ENCODE measurements at regions not wholly inside any gene's neighbourhood (a gene's known extent, or its start where the extent isn't known, plus 50 kb on each side); places are given as distances from the start of the nearest gene placed in this dataset.

DNA sequence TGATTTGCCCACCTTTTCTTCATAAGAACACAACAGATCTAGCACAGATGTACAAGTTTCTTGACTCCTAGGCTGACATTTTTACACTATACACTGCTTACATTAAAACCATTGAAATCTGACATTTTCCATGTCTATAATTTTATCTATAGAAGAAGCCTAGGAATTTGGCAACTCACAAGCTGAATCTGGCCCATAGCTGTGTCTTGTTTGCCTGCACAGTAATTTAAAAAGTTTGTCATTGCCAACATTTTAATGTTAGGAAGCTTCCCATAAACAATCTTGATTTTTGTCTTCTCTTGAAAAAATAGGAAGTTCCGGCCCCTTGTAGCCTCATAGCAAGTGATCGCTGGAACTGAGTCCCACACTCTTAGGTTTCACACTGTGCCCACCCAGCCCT lies 394.6 kb upstream of the AZI2 start:
- no peak for DNase-seq

DNA sequence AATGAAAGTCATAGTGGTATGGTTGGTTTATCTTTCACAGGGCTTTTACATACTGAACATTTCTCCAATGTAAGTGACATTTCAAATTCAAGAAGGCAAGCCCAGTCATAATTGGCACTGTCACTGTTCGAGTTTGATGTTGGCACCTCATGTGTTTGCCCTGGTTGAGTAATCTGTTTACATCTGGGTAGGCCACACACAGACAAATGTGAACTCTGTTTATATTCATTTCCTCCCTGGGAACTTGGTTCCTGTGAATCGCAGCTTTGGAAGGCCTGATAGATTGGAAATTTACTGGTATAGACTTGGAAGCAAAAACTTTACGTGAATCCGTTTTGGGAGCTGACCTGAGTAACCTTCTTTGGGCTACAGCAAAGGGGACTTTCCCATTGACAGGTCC lies 395.2 kb upstream of the AZI2 start:
- no peak for DNase-seq

DNA sequence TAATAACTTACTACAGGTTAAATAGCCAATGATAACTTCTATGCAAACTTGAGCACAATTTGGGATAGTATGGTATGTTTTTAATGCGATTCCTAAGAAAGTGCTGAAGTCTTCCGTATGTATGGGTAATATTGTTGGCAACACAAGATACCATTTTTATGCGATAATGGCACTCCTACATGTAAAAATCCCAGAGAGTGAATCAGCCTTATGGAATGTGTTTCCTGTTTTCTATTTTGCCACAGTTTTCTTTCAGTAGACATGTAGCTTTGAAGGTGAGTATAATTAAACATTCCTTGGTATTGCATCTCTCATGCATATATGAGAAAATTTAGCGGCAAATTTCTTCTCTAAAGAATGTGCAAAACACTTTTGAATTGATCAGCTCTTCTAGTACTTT lies 396.8 kb upstream of the AZI2 start:
- DNase-seq: no peak

DNA sequence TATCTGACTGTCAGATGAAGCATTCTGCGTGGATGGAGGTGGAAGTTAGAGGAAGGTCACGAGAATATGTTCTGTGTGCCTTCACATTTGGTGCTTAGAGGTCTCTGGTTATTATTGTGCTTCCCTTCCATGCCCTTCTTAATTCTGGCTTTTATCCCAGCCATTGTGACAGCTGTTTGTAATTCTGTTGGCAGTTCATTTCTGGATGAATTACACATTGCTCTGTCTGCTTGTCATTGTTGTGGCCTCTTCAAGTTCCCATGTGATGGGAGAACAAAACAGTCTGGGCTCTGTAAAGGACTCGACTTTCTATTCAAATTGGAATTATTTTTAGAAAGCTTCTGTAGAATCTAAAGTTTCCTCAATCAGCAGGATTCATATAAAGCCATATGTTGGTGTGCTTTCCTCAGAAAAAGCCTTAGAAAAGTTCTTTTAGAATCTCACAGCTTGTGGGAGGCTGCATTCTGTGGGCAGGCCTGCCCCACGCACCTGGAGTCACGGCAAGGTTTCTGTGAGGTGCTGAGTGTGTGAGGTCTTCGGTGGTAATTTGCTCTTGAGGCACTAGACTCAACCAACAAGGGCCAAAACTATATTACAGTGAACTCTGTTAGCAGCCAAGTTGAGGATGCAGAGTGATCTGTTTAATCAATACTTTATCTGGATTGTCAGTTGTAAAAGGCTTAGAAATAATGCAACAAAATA lies 397.4 kb upstream of the AZI2 start:
- no peak for DNase-seq

DNA sequence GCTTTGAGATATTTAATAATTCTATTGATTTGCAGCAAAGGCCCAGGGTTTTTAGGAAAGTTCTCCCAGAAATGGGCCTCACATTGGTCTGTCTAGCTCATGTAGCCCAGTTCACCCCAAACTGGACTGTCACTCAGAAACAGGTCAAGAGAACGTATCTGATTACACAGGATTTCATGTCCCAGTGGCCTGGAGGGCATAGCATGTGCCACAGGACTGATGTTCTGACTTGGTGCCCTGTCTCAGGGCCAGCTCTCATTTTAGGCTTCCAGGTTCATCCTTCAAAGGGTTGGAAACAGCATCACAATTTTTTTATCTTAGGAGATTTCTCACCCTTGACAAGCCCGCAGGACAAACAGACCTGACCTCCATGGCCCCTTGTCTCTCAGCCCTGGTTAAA lies 398.4 kb upstream of the AZI2 start:
- no peak for DNase-seq

DNA sequence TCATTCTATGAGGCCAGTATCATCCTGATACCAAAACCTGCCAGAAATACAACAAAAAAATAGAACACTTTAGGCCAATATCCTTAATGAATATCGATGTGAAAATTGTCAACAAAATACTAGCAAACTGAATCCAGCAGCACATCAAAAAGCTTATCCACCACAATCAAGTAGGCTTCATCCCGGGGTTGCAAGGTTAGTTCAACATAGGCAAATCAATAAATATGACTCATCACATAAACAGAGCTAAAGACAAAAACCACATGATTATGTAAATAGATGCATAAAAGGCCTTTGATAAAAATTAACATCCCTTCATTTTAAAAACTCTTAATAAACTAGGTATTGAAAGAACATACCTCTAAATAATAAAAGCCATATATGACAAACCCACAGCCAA lies 403.2 kb upstream of the AZI2 start:
- no peak for DNase-seq

DNA sequence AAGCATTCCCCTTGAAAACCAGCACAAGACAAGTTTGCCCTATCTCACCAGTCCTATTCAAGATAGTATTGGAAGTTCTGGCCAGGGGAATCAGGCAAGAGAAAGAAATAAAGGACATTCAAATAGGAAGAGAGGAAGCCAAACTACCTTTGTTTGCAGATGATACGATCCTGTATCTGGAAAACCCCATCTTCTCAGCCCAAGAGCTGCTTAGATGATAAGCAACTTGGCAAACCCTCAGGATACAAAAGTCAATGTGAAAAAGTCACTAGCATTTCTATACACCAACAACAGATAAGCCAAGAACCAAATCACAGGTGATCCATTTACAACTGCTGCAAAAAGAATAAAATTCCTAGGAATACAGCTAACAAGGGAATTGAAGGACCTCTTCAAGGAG lies 403.7 kb upstream of the AZI2 start:
- DNase-seq: no peak

DNA sequence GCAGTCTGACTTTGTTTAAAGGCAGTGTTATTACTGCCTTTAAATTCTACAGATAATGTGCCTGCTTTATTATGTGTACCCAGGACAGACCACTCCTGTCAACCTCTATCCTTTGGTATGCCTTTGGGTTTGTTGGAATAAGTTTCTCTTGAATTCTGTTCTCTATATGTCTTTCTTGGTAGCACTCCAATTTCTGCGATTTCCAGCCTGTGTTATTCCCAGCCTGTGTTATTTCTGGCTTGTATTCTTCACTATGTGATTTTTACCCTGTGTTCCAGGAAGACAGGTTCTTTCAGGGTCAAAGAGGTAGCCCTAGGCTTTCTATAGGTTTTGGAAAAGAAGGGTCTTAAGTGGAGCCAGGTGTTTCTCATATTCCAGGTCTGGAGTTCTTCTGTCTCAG lies 407.4 kb upstream of the AZI2 start:
- DNase-seq: no peak

DNA sequence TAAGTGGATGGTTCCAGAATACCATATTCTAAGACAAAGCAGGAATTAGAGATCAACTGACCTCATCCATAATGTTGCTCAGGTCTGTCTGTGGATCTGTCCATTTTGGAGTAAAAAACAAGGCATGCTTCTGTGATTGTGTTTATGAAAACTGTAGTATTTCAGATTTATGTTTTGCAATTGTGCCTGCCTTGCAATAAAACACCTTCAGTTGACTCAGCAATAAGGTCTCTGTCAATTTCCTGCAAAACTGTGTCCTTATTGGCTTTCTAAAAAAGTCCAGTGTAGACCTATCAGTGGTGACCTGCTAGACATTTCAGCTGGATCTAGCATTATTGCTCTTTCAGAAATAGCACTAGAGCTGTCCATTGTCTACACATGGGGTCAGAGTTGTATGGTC lies 409.5 kb upstream of the AZI2 start:
- DNase-seq: no peak

DNA sequence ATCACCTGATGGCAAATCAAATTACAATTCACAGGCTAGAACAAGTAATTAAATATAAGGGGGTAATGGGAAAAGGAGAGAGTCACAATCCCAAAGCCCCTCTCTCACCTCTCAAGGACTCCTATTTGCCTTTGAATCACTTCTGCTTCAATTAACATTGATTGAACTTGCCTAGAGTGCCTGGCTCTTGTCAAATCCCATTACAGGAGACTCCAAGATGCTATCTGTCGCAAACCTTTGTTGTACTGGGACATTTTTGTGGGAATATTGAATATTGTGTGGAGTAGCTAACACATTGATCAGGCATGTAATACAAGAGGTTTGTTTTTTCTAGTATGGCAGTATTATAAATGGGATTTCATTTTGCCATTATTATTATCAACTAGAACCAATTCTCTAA lies 412.8 kb upstream of the AZI2 start:
- no peak for DNase-seq

DNA sequence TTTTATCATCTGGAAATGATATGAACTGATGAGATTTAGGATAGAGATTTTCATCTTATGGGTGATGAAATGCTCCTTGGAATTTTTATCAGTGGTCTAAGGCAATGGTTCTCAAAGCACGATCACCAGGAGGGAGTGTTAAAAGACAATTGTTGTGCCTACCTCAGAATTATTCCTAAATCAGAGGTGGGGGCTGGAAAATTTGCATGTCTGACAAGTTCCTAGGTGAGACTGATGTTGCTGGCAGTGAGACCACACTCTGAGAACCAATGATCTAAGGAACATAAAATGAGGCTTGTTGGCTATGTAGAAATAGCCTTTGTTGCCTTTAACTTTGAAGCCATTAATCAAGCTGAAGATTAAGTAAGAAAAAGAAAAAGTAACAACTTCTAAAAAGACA lies 416.6 kb upstream of the AZI2 start:
- no peak for DNase-seq

DNA sequence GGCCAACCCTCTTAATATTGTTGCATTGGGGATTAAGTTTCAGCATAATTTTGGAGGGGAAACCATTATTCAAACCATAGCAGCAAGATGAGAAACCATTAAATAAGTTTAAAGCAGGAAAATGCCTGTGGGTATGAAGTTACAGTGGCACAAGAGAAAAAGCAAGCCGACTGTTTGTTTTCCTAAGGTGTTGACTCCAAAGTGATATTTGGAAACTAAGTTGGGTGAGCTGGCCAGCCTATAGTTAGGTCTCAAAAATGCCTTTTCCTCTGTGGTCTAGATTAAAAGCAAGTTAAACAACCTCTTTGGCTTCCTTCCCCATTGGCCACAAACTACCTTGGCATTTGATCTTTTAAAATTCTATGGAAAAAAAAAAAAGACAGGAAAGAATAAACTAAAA lies 419.8 kb upstream of the AZI2 start:
- no peak for DNase-seq

DNA sequence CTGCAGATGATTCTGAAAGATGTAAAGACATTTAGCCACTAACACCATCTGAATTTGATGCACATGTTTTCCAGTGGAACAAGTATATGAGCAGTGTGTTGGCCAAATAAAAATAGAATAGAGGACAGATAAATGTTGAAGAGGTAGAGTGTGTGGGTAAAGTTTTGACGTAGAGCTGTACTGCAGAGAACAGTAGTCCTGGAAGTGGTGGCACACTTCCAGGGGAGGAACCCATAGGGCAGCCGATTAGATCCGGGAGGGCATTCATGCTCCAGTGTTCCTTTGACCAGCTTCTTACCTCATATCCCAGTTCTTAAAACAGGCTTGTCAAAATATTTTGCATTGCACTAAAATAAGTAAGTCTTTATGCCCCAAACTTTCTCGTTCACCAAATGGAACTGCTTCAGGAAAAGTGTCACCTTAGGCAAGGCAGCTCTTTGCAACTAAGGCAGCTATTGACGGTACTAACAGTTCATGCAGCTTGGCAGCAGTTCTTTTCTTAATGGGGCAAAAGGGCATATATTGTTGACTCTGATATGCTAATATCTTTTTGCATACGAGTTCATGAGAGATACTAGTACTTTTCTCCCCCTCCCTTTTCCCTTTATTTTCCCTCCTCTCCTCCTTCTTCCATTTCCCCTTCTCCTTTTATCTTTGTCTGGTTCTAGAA lies 429.3 kb upstream of the AZI2 start:
- no peak for DNase-seq

DNA sequence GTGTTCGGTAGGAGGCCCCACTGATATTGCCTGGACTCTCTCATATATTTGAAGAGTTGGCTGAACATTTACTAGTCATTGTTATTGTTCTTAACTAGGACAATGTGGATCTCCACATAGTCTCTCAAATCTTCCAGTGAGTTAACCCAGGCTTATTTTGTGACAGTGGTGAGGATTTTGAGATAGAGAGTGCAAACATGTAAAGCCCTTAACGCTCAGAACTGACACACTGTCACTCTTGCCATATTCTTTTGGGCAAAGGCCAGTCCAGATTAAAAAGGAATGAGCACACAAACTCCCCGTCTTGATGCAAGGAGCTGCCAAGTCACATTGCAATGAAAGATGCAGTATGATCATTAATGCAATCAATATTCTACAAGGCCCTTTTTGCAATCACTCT lies 431.9 kb upstream of the AZI2 start:
- DNase-seq: no peak

DNA sequence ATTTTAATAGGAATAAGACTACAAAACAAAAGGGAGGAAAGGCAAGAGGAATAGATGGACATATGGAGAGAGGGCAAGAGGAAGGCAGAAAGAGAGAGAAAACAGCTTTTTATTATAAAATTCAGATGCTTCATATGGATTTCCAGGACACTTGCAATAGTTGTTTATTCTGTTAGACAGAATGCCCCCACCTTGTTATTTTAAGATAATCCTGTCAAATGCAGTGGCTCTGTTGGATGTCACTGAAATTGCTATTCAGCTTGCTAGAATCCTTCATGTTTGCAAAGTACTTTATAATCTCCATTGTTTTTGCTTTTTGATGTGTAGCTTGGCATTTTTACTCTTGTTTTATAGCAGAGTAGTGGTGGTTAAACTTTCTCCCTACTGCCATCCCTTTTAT lies 432.4 kb upstream of the AZI2 start:
- DNase-seq: no peak

DNA sequence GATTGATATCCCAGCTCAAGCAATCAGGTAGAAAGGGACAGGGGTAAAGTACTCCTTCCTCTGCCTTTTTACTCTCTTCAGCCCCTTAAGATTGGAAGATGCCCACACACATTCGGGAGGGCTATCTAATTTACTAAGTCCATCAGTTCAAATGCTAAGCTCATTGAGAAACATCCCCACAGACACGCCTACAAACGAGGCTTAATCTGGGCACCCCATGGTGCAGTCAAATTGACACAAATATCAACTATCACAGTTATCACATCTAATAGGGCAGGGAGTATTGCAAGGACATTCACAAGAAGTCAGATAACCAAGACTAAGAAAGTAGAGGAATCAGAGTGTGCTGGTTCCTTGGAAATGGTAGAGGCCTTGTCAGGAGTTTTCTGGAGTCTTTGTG lies 437.8 kb upstream of the AZI2 start:
- no peak for DNase-seq

DNA sequence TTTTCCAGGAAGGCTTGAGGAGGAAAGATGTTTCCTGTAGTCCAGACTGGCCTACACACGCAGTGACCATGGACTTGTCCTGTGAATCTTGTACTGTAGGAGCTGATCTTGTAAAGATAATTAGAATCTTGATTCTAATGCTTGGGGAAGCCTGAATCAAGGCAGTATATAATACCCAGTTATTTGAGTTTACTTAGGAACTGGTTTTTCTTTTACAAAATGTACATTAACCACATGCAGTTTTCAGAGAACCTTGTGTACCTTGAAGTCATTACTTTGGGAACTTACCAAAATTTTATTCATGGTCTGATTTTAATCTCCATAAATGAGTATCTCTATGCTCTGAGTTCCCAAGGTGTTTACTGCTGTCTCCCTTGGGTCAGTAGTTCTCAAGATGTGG lies 439.9 kb upstream of the AZI2 start:
- DNase-seq: no peak

DNA sequence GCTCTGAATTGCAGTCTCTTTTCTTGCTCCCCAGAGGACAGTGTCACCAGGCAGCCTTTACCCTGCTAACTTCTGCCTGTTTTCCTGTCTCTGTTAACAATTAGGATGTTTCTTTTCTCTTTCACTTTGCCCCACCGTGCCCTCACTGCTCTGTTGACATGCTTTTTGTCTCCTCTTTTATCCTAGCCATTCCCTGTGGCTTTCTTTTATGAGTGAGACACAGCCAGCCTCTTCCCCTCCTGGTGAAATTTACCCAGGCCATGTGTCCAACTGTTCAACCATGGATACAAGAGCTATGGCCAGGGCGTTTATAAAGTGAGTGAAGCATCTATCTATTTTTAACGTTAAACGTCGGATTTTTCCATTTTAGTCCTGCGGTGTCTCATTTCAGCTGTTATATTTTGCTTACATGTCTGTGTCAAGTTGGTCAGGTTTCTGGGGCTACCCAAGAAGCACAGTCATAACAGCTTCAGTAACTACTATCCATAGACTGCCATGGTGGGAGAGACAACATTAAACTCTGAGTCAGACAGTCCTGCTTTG lies 443.2 kb upstream of the AZI2 start:
- DNase-seq: no peak

DNA sequence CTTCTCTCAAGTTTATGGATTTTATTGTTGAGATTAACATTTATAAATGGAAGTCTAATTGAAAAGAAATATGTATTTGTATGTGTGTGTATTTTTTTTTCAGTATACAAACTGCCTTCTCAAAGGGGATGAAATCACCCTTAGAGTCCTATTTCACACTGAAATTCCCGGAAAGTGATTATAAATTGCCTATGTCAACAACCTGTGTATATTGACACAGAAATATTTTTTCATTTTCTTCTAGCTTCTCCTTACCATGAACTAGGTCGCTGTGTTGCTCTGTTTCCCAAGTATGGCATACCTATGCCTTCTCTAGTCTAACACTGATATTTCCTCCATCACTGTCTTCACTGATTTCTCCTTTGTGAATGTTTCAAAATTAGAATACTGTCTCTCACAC lies 444.0 kb upstream of the AZI2 start:
- no peak for DNase-seq

DNA sequence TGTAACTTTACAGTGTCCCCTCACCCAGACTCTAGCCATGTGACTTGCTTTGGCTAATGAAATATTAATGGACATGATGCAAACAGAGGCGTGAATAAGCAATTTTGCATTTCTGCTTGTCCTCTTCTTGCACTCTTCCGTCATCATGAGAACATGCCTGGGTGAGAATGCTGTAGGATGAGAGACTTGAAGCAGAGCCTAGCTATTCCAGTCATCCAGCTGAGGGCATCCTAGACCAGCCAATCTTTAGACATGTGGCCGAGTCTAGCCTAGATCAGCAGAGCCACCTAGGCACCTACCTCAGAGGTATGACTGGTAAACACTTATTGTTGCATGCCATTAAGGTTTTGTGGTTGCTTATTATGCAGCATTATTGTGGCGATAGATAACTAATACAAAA lies 450.5 kb upstream of the AZI2 start:
- DNase-seq: no peak

DNA sequence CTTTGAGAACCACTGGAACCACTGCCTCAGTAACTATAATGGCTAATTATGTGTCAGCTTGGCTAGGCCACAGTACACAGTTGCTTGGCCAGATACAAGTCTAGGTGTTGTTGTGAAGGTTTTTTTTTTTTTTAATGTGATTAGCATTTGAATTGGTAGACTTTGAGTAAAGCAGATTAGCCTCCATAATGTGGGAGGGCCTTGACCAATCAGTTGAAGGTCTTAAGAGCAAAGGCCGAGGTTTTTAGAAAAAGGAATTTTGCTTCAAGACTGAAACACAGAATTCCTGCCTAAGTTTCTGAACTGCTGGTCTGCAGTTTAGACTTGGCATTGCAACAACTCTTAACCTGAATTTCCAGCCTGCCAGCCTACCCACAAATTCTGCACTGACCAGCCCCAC lies 451.6 kb upstream of the AZI2 start:
- no peak for DNase-seq

DNA sequence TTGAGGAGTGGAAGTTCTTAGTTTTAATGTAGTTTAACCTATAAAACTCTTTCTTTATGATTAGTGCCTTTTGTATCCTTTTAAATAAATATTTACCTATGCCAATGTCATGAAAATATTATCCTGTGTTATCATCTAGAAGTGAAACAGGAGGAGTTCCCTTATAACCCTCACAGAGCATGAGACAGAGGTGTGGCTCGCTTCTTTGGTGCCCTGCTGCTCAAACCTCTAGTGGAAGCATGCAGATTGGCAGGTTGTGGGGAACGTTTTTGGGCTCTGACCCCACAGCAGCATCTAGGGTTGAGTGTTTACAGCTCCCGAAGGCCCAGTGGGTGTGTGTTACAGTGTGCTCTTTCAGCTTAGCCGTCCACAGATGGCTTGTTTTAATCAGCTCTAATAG lies 459.4 kb upstream of the AZI2 start:
- DNase-seq: no peak

DNA sequence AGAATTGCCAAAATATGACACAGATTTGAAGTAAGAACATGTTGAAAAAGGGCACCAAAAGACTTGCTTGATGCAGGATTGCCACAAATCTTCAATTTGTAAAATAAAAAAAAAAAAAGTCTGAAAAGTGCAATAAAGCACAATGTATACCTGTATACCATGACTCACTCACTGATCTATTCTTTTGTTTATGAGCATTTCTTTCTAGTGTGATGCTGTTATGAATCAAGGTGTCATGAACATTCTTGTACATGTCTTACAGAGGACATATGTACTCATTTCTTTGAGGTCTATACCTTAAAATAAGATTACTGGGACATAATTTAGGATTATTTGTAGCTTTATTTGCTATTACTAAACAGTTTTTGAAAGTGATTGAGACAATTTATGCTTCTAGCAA lies 464.9 kb upstream of the RBMS3 start:
- DNase-seq: no peak

DNA sequence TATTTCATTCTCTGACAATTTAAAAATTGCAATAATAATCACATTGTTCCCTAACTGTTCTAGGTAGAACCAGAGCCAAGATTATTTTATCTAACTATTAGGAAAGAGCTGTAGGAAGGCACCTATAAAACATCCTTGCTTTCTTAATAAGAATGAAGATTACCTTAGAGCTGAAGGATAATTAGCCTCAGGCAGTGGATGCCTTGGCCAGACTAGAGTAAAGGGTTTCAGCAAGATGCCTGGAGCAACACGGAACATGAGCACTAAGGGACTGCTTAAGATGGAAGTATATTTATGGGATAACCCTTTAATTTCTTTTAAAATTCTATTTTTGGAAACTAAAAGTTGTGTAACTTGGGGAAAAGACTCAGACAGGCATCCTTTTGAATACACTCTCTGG lies 456.6 kb upstream of the RBMS3 start:
- no peak for DNase-seq

DNA sequence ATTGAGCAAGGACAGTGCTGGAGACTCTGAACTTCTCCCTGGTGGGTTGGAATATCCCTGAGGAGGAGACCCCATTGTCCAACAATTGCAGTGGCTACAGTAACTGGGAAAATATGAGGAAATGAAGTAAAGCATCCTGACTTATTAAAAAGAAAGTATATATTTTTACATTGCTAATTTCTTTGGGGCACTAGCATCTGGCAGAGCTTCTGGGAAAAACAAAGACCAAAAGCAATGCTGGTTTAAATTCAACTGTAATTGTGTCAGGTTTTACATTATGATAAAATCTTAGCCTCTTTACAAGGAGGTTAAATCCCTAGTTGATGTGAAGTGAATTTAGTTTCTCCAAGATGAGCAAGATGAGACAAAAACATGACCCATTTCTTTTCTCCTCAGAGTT lies 454.0 kb upstream of the RBMS3 start:
- no peak for DNase-seq
